ENCODE measurements at regions not wholly inside any gene's neighbourhood (a gene's known extent, or its start where the extent isn't known, plus 50 kb on each side); places are given as distances from the start of the nearest gene placed in this dataset.

GRCh38 chr1:13878021-13878420, 178.0 kb downstream of the PRDM2 start:
- no peak for DNase-seq (ENCODE audit: low read depth, low spot score)
- H3K27ac ChIP-seq: no peak overlapping the region

GRCh38 chr1:13878451-13878850, 178.5 kb downstream of the PRDM2 start:
- DNase-seq (ENCODE audit: low read depth, low spot score): no peak
- H3K27ac ChIP-seq: no peak overlapping the region

GRCh38 chr1:13881385-13882088, 181.5 kb downstream of the PRDM2 start:
- no peak overlapping the region for H3K27ac ChIP-seq
- peak; percentile 8 for DNase-seq (ENCODE audit: low read depth, low spot score)

GRCh38 chr1:13888351-13888986, 188.5 kb downstream of the PRDM2 start:
- no peak overlapping the region for H3K27ac ChIP-seq
- no peak for DNase-seq (ENCODE audit: low read depth, low spot score)

- no peak for DNase-seq (ENCODE audit: low read depth, low spot score)
- no peak overlapping the region for H3K27ac ChIP-seq
Observed at GRCh38 chr1:13889495-13889894, 189.5 kb downstream of the PRDM2 start.

GRCh38 chr1:13890766-13891165, 190.8 kb downstream of the PRDM2 start:
- DNase-seq (ENCODE audit: low read depth, low spot score): no peak
- no peak overlapping the region for H3K27ac ChIP-seq

GRCh38 chr1:13892198-13892597, 192.2 kb downstream of the PRDM2 start:
- no peak for DNase-seq (ENCODE audit: low read depth, low spot score)
- H3K27ac ChIP-seq: no peak overlapping the region

- DNase-seq (ENCODE audit: low read depth, low spot score): no peak
- no peak overlapping the region for H3K27ac ChIP-seq
Observed at GRCh38 chr1:13892671-13893325, 192.8 kb downstream of the PRDM2 start.

GRCh38 chr1:13893409-13893821, 193.4 kb downstream of the PRDM2 start:
- no peak overlapping the region for H3K27ac ChIP-seq
- no peak for DNase-seq (ENCODE audit: low read depth, low spot score)

GRCh38 chr1:13896932-13897331, 196.9 kb downstream of the PRDM2 start:
- no peak overlapping the region for H3K27ac ChIP-seq

GRCh38 chr1:13898406-13898805, 198.4 kb downstream of the PRDM2 start:
- H3K27ac ChIP-seq: no peak overlapping the region
- no peak for DNase-seq (ENCODE audit: low read depth, low spot score)

More at GRCh38 chr1:13896932-13897331, 196.9 kb downstream of the PRDM2 start:
- no peak for DNase-seq (ENCODE audit: low read depth, low spot score)

GRCh38 chr1:13899856-13900255, 199.9 kb downstream of the PRDM2 start:
- no peak overlapping the region for H3K27ac ChIP-seq
- no peak for DNase-seq (ENCODE audit: low read depth, low spot score)

GRCh38 chr1:13900583-13900982, 200.6 kb downstream of the PRDM2 start:
- H3K27ac ChIP-seq: no peak overlapping the region
- no peak for DNase-seq (ENCODE audit: low read depth, low spot score)

GRCh38 chr1:13901039-13901438, 201.1 kb downstream of the PRDM2 start:
- no peak overlapping the region for H3K27ac ChIP-seq

GRCh38 chr1:13901597-13901996, 201.6 kb downstream of the PRDM2 start:
- DNase-seq (ENCODE audit: low read depth, low spot score): no peak
- H3K27ac ChIP-seq: no peak overlapping the region

More at GRCh38 chr1:13901039-13901438, 201.1 kb downstream of the PRDM2 start:
- no peak for DNase-seq (ENCODE audit: low read depth, low spot score)

GRCh38 chr1:13908128-13908527, 208.1 kb downstream of the PRDM2 start:
- no peak overlapping the region for H3K27ac ChIP-seq
- no peak for DNase-seq (ENCODE audit: low read depth, low spot score)

GRCh38 chr1:13911697-13912619, 212.0 kb downstream of the PRDM2 start:
- no peak for DNase-seq (ENCODE audit: low read depth, low spot score)
- H3K27ac ChIP-seq: no peak overlapping the region

- DNase-seq (ENCODE audit: low read depth, low spot score): no peak
- no peak overlapping the region for H3K27ac ChIP-seq
Observed at GRCh38 chr1:13913396-13913795, 213.4 kb downstream of the PRDM2 start.

- no peak overlapping the region for H3K27ac ChIP-seq
- DNase-seq (ENCODE audit: low read depth, low spot score): no peak
Observed at GRCh38 chr1:13916530-13916929, 216.5 kb downstream of the PRDM2 start.

GRCh38 chr1:13917607-13918006, 217.6 kb downstream of the PRDM2 start:
- no peak overlapping the region for H3K27ac ChIP-seq
- no peak for DNase-seq (ENCODE audit: low read depth, low spot score)
